Liver (tissue), 8 donors: ENCODE measurements at regions not wholly inside any gene's neighbourhood (a gene's known extent, or its start where the extent isn't known, plus 50 kb on each side); places are given as distances from the start of the nearest gene placed in this dataset.
"Not testable (repeated sequence)": the region's sequence is repeated elsewhere in the genome, so short reads cannot be mapped to it uniquely, and the experiment has no call there.

ENCODE experiments used
- DNase-seq: peaks from one replicate; pipeline ENCODE4 v3.0.0-alpha.2; 2017; ENCODE audit warnings: low spot score
- H3K27ac ChIP-seq, 2 donors: one replicate each; pipeline ENCODE4 v1.7.0; 2013; ENCODE audit warnings: inconsistent platforms in 2 of 2, low read length in 2 of 2, control low read depth in 1 of 2, low read depth in 1 of 2, mild to moderate bottlenecking in 1 of 2
- H3K27me3 ChIP-seq, 4 donors: one replicate each; pipeline versions ENCODE4 v1.6.1 to v1.7.0; 2013; ENCODE audit warnings: low read length in 3 of 4, inconsistent platforms in 1 of 4, mild to moderate bottlenecking in 1 of 4, moderate library complexity in 1 of 4; ENCODE audit not compliant: control insufficient read depth in 4 of 4, insufficient read depth in 4 of 4
- H3K36me3 ChIP-seq, 4 donors: one replicate each; pipeline versions ENCODE4 v1.6.1 to v1.7.0; 2013; ENCODE audit warnings: low read length in 3 of 4, mild to moderate bottlenecking in 3 of 4, low read depth in 1 of 4, moderate library complexity in 1 of 4; ENCODE audit not compliant: control insufficient read depth in 4 of 4, insufficient read depth in 3 of 4
- H3K4me1 ChIP-seq, 4 donors: one replicate each; pipeline versions ENCODE4 v1.6.1 to v1.7.0; 2013; ENCODE audit warnings: low read length in 3 of 4, mild to moderate bottlenecking in 3 of 4, moderate library complexity in 1 of 4; ENCODE audit not compliant: control insufficient read depth in 4 of 4, insufficient read depth in 4 of 4
- H3K4me3 ChIP-seq, 3 donors: one replicate each; pipeline versions ENCODE4 v1.6.1 to v1.7.0; 2013; ENCODE audit warnings: low read length in 3 of 3, control low read depth in 1 of 3, low read depth in 1 of 3, mild to moderate bottlenecking in 1 of 3
- H3K9ac ChIP-seq, 2 donors: one replicate each; pipeline ENCODE4 v1.7.0; 2013; ENCODE audit warnings: low read length in 2 of 2, mild to moderate bottlenecking in 2 of 2, moderate library complexity in 2 of 2, control low read depth in 1 of 2, low read depth in 1 of 2
- H3K9me3 ChIP-seq, 4 donors: one replicate each; pipeline versions ENCODE4 v1.6.1 to v1.7.0; 2013; ENCODE audit warnings: low read length in 3 of 4; ENCODE audit not compliant: control insufficient read depth in 4 of 4
- EGR1 ChIP-seq, 2 donors: IDR thresholded peaks; 2 replicates each; pipeline ENCODE4 v1.6.1; 2016 to 2018; ENCODE audit warnings: antibody characterized with exemption in 2 of 2, low read depth in 2 of 2
- FOXA1 ChIP-seq: IDR thresholded peaks from 2 replicates; pipeline ENCODE4 v1.6.1; 2016; ENCODE audit warnings: antibody characterized with exemption
- FOXA2 ChIP-seq: IDR thresholded peaks from 2 replicates; pipeline ENCODE4 v1.6.1; 2016; ENCODE audit warnings: antibody characterized with exemption
- HNF4A ChIP-seq, 2 donors: conservative IDR thresholded peaks; 2 replicates each; pipeline ENCODE4 v1.6.1; 2016; ENCODE audit warnings: antibody characterized with exemption in 2 of 2, mild to moderate bottlenecking in 2 of 2
- HNF4G ChIP-seq: IDR thresholded peaks from 2 replicates; pipeline ENCODE4 v1.6.1; 2016; ENCODE audit warnings: antibody characterized with exemption
- JUND ChIP-seq, 2 donors: IDR thresholded peaks; 2 replicates each; pipeline ENCODE4 v1.6.1; 2016; ENCODE audit warnings: antibody characterized with exemption in 2 of 2
- NR2F2 ChIP-seq: IDR thresholded peaks from 2 replicates; pipeline ENCODE4 v1.6.1; 2016; ENCODE audit warnings: antibody characterized with exemption
- RAD21 ChIP-seq, 2 donors: IDR thresholded peaks; 2 replicates each; pipeline ENCODE4 v1.6.1; 2016; ENCODE audit warnings: antibody characterized with exemption in 2 of 2, mild to moderate bottlenecking in 2 of 2
- RXRA ChIP-seq, 2 donors: IDR thresholded peaks; 2 replicates each; pipeline ENCODE4 v1.6.1; 2017 to 2018; ENCODE audit warnings: antibody characterized with exemption in 2 of 2, mild to moderate bottlenecking in 1 of 2
- SP1 ChIP-seq: IDR thresholded peaks from 2 replicates; pipeline ENCODE4 v1.6.1; 2018; ENCODE audit warnings: antibody characterized with exemption, mild to moderate bottlenecking
- TAF1 ChIP-seq: conservative IDR thresholded peaks from 2 replicates; pipeline ENCODE4 v1.6.1; 2016; ENCODE audit warnings: antibody characterized with exemption, mild to moderate bottlenecking
- YY1 ChIP-seq: IDR thresholded peaks from 2 replicates; pipeline ENCODE4 v1.6.1; 2016; ENCODE audit warnings: antibody characterized with exemption, mild to moderate bottlenecking
- WGBS: extraction: QIAGEN DNeasy Blood & Tissue Kit; methylation state at CpG from one replicate; pipeline ENCODE4 v1.1.7; 2013; 5-methylcytosine and 5-hydroxymethylcytosine counted together
- TF ChIP-seq, protein P1 (sequence below): IDR thresholded peaks from 2 replicates; pipeline ENCODE4 v1.6.1; 2016; ENCODE audit warnings: antibody characterized with exemption
- TF ChIP-seq, protein P2 (sequence below): IDR thresholded peaks from 2 replicates; pipeline ENCODE4 v1.6.1; 2016; ENCODE audit warnings: antibody characterized with exemption
- TF ChIP-seq, protein P3 (sequence below): fragments of 150-350 bp; IDR thresholded peaks from 2 replicates; pipeline ENCODE4 v1.5.1; 2017; ENCODE audit warnings: improper control_type of control experiment, low read depth, low read length; ENCODE audit not compliant: missing input control
- TF ChIP-seq, protein P4 (sequence below): IDR thresholded peaks from 2 replicates; pipeline ENCODE4 v1.6.1; 2016; ENCODE audit warnings: antibody characterized with exemption, mild to moderate bottlenecking
- TF ChIP-seq, protein P5 (sequence below): IDR thresholded peaks from 2 replicates; pipeline ENCODE4 v1.6.1; 2016; ENCODE audit warnings: antibody characterized with exemption
- donor health status: healthy.
- donor health status: healthy.
- donor health status: healthy.
- donor health status: healthy.
- donor health status: healthy.

DNA sequence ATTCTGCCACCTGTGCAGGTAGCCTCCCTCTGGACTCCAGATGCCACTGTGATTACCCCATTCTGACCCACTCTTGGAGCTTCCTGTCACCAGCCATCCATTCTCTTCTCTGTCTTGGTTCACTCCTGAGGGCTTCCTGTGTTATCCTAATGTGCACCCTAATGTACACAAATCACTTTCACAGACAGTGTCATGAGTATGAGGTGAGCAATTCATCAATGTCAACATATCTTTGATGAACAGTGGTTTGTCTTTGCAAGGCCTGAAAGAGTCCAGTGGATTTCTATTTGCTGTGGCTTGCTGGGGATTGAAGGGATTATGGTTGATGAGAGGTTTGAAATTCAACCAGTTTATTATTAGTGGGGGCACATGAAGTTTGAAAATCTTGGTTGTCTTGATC, 63.8 kb upstream of the EEF1E1 start:
- Histone ChIP-seq H3K4me3 (no peak overlapping the region), H3K4me1 (no peaks in the 10 kb centered on the region), H3K27ac (no peak overlapping the region), H3K9ac (no peak overlapping the region), H3K27me3 (no peaks in the 10 kb centered on the region), H3K9me3 (no peaks in the 10 kb centered on the region), H3K36me3 (no peaks in the 10 kb centered on the region)
- DNase-seq, result no peak
- TF ChIP-seq RAD21 (IDR thresholded peaks at IDR 0.05) (no peak), RXRA (IDR thresholded peaks at IDR 0.05) (no peak), YY1 (no peak), HNF4A (conservative IDR thresholded peaks at IDR 0.05) (no peak), SP1 (no peak)
- TF ChIP-seq, protein P1, sequence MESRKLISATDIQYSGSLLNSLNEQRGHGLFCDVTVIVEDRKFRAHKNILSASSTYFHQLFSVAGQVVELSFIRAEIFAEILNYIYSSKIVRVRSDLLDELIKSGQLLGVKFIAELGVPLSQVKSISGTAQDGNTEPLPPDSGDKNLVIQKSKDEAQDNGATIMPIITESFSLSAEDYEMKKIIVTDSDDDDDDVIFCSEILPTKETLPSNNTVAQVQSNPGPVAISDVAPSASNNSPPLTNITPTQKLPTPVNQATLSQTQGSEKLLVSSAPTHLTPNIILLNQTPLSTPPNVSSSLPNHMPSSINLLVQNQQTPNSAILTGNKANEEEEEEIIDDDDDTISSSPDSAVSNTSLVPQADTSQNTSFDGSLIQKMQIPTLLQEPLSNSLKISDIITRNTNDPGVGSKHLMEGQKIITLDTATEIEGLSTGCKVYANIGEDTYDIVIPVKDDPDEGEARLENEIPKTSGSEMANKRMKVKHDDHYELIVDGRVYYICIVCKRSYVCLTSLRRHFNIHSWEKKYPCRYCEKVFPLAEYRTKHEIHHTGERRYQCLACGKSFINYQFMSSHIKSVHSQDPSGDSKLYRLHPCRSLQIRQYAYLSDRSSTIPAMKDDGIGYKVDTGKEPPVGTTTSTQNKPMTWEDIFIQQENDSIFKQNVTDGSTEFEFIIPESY, result no peak

DNA sequence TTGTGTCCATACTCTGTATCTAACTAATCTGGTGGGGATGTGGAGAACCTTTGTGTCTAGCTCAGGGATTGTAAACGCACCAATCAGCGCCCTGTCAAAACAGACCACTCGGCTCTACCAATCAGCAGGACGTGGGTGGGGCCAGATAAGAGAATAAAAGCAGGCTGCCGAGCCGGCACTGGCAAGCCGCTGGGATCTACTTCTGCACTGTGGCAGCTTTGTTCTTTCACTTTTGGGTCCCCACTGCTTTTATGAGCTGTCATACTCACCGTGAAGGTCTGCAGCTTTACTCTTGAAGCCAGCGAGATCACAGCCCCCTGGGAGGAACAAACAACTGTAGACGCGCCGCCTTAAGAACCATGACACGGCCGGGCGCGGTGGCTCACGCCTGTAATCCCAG, 62.7 kb upstream of the EEF1E1 start:
- H3K27ac ChIP-seq, H3K4me3 ChIP-seq, DNase-seq, H3K4me1 ChIP-seq, H3K9ac ChIP-seq, H3K27me3 ChIP-seq, H3K9me3 ChIP-seq, H3K36me3 ChIP-seq: not testable (repeated sequence)
- 92% methylated on average over 16 of the region's 17 CpGs for WGBS

DNA sequence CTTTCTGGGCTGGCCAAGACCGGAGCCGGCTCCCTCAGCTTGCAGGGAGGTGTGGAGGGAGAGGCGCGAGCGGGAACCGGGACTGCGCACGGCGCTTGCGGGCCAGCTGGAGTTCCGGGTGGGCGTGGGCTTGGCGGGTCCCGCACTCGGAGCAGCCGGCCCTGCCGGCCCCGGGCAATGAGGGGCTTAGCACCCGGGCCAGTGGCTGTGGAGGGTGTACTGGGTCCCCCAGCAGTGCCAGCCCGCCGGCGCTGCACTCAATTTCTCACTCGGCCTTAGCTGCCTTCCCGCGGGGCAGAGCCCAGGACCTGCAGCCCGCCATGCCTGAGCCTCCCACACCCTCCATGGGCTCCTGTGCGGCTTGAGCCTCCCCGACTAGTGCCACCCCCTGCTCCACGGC, 61.9 kb upstream of the EEF1E1 start:
- H3K9me3 ChIP-seq, DNase-seq, H3K9ac ChIP-seq, H3K36me3 ChIP-seq, H3K27me3 ChIP-seq, H3K4me1 ChIP-seq, H3K4me3 ChIP-seq, H3K27ac ChIP-seq: not testable (repeated sequence)
- WGBS, result 96% methylated on average over 29 of the region's 29 CpGs

DNA sequence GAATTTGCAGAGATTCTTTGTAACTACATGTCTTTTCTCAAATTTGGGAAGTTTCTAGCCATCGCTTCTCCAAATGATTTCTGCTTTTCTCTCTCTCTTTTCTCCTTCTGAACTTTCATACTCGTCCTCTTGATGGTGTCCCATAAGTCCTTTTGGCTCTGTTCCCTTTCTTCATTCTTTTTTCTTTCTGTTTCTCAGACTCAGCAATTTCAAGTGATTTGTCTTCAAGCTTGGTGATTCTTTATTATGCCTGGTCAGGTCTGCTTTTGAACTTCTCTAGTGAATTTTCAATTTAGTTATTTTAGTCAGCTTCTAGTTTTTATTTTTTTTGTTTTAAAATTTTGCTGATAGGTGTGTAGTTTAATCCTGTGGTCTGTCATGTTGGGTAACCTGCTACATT, 57.6 kb upstream of the EEF1E1 start:
- Histone ChIP-seq H3K36me3 (no peaks in the 10 kb centered on the region), H3K4me3 (no peak overlapping the region), H3K9me3 (no peaks in the 10 kb centered on the region), H3K27me3 (no peaks in the 10 kb centered on the region), H3K9ac (no peak overlapping the region), H3K27ac (no peak overlapping the region), H3K4me1 (no peaks in the 10 kb centered on the region)
- WGBS, result 73% methylated on average over 2 of the region's 2 CpGs
- DNase-seq, result no peak
- TF ChIP-seq NR2F2 (no peak), FOXA2 (no peak), HNF4G (no peak), FOXA1 (no peak), SP1 (no peak), EGR1 (IDR thresholded peaks at IDR 0.05; ENCODE audit: low read depth in 2 of 2) (no peak), RXRA (IDR thresholded peaks at IDR 0.05) (no peak), YY1 (no peak), JUND (IDR thresholded peaks at IDR 0.05) (no peak), HNF4A (conservative IDR thresholded peaks at IDR 0.05) (no peak), TAF1 (no peak)
- TF ChIP-seq, protein P2, sequence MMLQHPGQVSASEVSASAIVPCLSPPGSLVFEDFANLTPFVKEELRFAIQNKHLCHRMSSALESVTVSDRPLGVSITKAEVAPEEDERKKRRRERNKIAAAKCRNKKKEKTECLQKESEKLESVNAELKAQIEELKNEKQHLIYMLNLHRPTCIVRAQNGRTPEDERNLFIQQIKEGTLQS, result no peak
- TF ChIP-seq, protein P3, sequence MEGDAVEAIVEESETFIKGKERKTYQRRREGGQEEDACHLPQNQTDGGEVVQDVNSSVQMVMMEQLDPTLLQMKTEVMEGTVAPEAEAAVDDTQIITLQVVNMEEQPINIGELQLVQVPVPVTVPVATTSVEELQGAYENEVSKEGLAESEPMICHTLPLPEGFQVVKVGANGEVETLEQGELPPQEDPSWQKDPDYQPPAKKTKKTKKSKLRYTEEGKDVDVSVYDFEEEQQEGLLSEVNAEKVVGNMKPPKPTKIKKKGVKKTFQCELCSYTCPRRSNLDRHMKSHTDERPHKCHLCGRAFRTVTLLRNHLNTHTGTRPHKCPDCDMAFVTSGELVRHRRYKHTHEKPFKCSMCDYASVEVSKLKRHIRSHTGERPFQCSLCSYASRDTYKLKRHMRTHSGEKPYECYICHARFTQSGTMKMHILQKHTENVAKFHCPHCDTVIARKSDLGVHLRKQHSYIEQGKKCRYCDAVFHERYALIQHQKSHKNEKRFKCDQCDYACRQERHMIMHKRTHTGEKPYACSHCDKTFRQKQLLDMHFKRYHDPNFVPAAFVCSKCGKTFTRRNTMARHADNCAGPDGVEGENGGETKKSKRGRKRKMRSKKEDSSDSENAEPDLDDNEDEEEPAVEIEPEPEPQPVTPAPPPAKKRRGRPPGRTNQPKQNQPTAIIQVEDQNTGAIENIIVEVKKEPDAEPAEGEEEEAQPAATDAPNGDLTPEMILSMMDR, result no peak
- TF ChIP-seq, protein P4, sequence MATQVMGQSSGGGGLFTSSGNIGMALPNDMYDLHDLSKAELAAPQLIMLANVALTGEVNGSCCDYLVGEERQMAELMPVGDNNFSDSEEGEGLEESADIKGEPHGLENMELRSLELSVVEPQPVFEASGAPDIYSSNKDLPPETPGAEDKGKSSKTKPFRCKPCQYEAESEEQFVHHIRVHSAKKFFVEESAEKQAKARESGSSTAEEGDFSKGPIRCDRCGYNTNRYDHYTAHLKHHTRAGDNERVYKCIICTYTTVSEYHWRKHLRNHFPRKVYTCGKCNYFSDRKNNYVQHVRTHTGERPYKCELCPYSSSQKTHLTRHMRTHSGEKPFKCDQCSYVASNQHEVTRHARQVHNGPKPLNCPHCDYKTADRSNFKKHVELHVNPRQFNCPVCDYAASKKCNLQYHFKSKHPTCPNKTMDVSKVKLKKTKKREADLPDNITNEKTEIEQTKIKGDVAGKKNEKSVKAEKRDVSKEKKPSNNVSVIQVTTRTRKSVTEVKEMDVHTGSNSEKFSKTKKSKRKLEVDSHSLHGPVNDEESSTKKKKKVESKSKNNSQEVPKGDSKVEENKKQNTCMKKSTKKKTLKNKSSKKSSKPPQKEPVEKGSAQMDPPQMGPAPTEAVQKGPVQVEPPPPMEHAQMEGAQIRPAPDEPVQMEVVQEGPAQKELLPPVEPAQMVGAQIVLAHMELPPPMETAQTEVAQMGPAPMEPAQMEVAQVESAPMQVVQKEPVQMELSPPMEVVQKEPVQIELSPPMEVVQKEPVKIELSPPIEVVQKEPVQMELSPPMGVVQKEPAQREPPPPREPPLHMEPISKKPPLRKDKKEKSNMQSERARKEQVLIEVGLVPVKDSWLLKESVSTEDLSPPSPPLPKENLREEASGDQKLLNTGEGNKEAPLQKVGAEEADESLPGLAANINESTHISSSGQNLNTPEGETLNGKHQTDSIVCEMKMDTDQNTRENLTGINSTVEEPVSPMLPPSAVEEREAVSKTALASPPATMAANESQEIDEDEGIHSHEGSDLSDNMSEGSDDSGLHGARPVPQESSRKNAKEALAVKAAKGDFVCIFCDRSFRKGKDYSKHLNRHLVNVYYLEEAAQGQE, result no peak
- TF ChIP-seq, protein P5, sequence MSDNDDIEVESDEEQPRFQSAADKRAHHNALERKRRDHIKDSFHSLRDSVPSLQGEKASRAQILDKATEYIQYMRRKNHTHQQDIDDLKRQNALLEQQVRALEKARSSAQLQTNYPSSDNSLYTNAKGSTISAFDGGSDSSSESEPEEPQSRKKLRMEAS, result no peak
